SU-DHL-6 (cell line): ENCODE measurements at regions not wholly inside any gene's neighbourhood (a gene's known extent, or its start where the extent isn't known, plus 50 kb on each side); places are given as distances from the start of the nearest gene placed in this dataset.

Experiments used
- H2AFZ ChIP-seq: fragments of 200-600 bp; sonication (generic); 2 replicates; pipeline ENCODE4 v1.6.1; 2014; ENCODE audit warnings: low read depth, mild to moderate bottlenecking, moderate library complexity, mixed read lengths, antibody characterized with exemption, low read length; ENCODE audit not compliant: severe bottlenecking
- H3F3A ChIP-seq: fragments of 200-600 bp; shearing (Covaris generic); 2 replicates; pipeline ENCODE4 v1.6.0; 2016; ENCODE audit warnings: antibody characterized with exemption, mild to moderate bottlenecking; ENCODE audit not compliant: insufficient read depth
- H3K27ac ChIP-seq: fragments of 200-600 bp; sonication (generic); 2 replicates; pipeline ENCODE4 v1.5.1; 2016; ENCODE audit warnings: low read depth, mild to moderate bottlenecking, low read length, moderate library complexity, mixed read lengths
- H3K27me3 ChIP-seq: fragments of 200-600 bp; sonication (generic), shearing (Covaris generic); 2 replicates; pipeline ENCODE4 v1.6.0; 2014; ENCODE audit warnings: mild to moderate bottlenecking, low read length
- H3K36me3 ChIP-seq: fragments of 200-600 bp; sonication (generic); 2 replicates; pipeline ENCODE4 v1.6.1; 2014; ENCODE audit warnings: mild to moderate bottlenecking, low read length, mixed read lengths
- H3K4me2 ChIP-seq: fragments of 300-600, 200-600 bp; shearing (Covaris generic), sonication (generic); 2 replicates; pipeline ENCODE4 v1.6.0; 2014; ENCODE audit warnings: low read length, low read depth, mild to moderate bottlenecking; ENCODE audit not compliant: poor library complexity, severe bottlenecking
- H3K4me3 ChIP-seq: fragments of 200-600 bp; sonication (generic); 2 replicates; pipeline ENCODE4 v1.5.1; 2014; ENCODE audit warnings: antibody characterized with exemption, low read length, mild to moderate bottlenecking, mixed read lengths; ENCODE audit not compliant: insufficient read depth, poor library complexity, severe bottlenecking
- H3K79me2 ChIP-seq: fragments of 200-600 bp; sonication (generic); 2 replicates; pipeline ENCODE4 v1.6.1; 2014; ENCODE audit warnings: mild to moderate bottlenecking, low read length, moderate library complexity; ENCODE audit not compliant: insufficient read depth
- H3K9ac ChIP-seq: fragments of 200-600 bp; sonication (generic); 2 replicates; pipeline ENCODE4 v1.7.0; 2014; ENCODE audit warnings: mild to moderate bottlenecking, low read length
- H3K9me2 ChIP-seq: fragments of 200-600 bp; sonication (generic); replicated peaks from 2 replicates; pipeline ENCODE4 v1.6.1; 2014; ENCODE audit warnings: low read length; ENCODE audit not compliant: insufficient read depth
- H3K9me3 ChIP-seq: fragments of 200-600 bp; sonication (generic); 2 replicates; pipeline ENCODE4 v1.6.1; 2014; ENCODE audit warnings: low read length, mixed read lengths; ENCODE audit not compliant: insufficient read depth
- H4K20me1 ChIP-seq: fragments of 200-600 bp; sonication (generic); 2 replicates; pipeline ENCODE4 v1.6.1; 2014; ENCODE audit warnings: low read depth, mild to moderate bottlenecking, antibody characterized with exemption, low read length, moderate library complexity, mixed read lengths
- CTCF ChIP-seq: fragments of 200-600 bp; sonication (generic); IDR thresholded peaks from one replicate; pipeline ENCODE4 v1.5.1; 2017; ENCODE audit warnings: antibody characterized with exemption, mild to moderate bottlenecking, low read length, moderate library complexity; ENCODE audit not compliant: insufficient read depth, poor library complexity, severe bottlenecking
- EZH2phosphoT487 ChIP-seq: fragments of 200-600 bp; sonication (generic), shearing (Covaris generic); conservative IDR thresholded peaks from 2 replicates; pipeline ENCODE4 v1.6.1; 2018; ENCODE audit warnings: mild to moderate bottlenecking, antibody characterized with exemption, low read length, moderate library complexity, mixed read lengths

GRCh38 chr16:65937455-65937854 lies 429.0 kb upstream of the CDH5 start:
- no peaks in the 10 kb centered on the region for H3F3A ChIP-seq
- no peaks in the 10 kb centered on the region for H4K20me1 ChIP-seq
- H3K79me2 ChIP-seq = no peaks in the 10 kb centered on the region
- no peaks in the 10 kb centered on the region for H3K36me3 ChIP-seq
- no peak overlapping the region for H3K9ac ChIP-seq
- no peak overlapping the region for H3K4me3 ChIP-seq
- TF ChIP-seq CTCF (no peak), EZH2phosphoT487 (no peak)
- H3K4me2 ChIP-seq = no peak overlapping the region
- H3K27me3 ChIP-seq = no peaks in the 10 kb centered on the region
- H2AFZ ChIP-seq = no peak overlapping the region
- no peaks in the 10 kb centered on the region for H3K9me3 ChIP-seq
- H3K27ac ChIP-seq = no peak overlapping the region
- H3K9me2 ChIP-seq = no peaks in the 10 kb centered on the region

GRCh38 chr16:65936096-65936495 lies 430.4 kb upstream of the CDH5 start:
- TF ChIP-seq EZH2phosphoT487 (no peak), CTCF (no peak)
- Histone ChIP-seq H4K20me1 (no peaks in the 10 kb centered on the region), H3K27me3 (no peaks in the 10 kb centered on the region), H3F3A (no peaks in the 10 kb centered on the region), H3K4me3 (no peak overlapping the region), H3K4me2 (no peak overlapping the region), H3K27ac (no peak overlapping the region), H3K9ac (no peak overlapping the region), H3K9me3 (no peaks in the 10 kb centered on the region), H2AFZ (no peak overlapping the region), H3K9me2 (no peaks in the 10 kb centered on the region), H3K36me3 (no peaks in the 10 kb centered on the region), H3K79me2 (no peaks in the 10 kb centered on the region)

GRCh38 chr16:65934443-65934842 lies 432.0 kb upstream of the CDH5 start:
- H3K36me3 ChIP-seq = no peaks in the 10 kb centered on the region
- no peak overlapping the region for H3K4me3 ChIP-seq
- no peak for TF ChIP-seq CTCF
- no peak for TF ChIP-seq EZH2phosphoT487
- no peaks in the 10 kb centered on the region for H3F3A ChIP-seq
- no peak overlapping the region for H3K27ac ChIP-seq
- H2AFZ ChIP-seq = no peak overlapping the region
- H4K20me1 ChIP-seq = no peaks in the 10 kb centered on the region
- no peaks in the 10 kb centered on the region for H3K27me3 ChIP-seq
- H3K9me2 ChIP-seq = no peaks in the 10 kb centered on the region
- no peaks in the 10 kb centered on the region for H3K79me2 ChIP-seq
- no peak overlapping the region for H3K4me2 ChIP-seq
- no peaks in the 10 kb centered on the region for H3K9me3 ChIP-seq
- H3K9ac ChIP-seq = no peak overlapping the region

- H3K36me3 ChIP-seq = no peaks in the 10 kb centered on the region
- H3F3A ChIP-seq = no peaks in the 10 kb centered on the region
- H3K9me3 ChIP-seq = no peaks in the 10 kb centered on the region
- H4K20me1 ChIP-seq = no peaks in the 10 kb centered on the region
- H3K4me3 ChIP-seq = no peak overlapping the region
- H3K9ac ChIP-seq = no peak overlapping the region
- no peaks in the 10 kb centered on the region for H3K79me2 ChIP-seq
- no peak overlapping the region for H2AFZ ChIP-seq
- TF ChIP-seq CTCF = no peak
- TF ChIP-seq EZH2phosphoT487 = no peak
- no peaks in the 10 kb centered on the region for H3K27me3 ChIP-seq
- H3K27ac ChIP-seq = no peak overlapping the region
- no peaks in the 10 kb centered on the region for H3K9me2 ChIP-seq
- H3K4me2 ChIP-seq = no peak overlapping the region
Measured at GRCh38 chr16:65933703-65934102, 432.8 kb upstream of the CDH5 start.
